ENCODE measurements at regions not wholly inside any gene's neighbourhood (a gene's known extent, or its start where the extent isn't known, plus 50 kb on each side); places are given as distances from the start of the nearest gene placed in this dataset.

- no peak overlapping the region for H2AK5ac ChIP-seq (ENCODE audit: low read length)
- no peaks in the 10 kb centered on the region for H3K79me2 ChIP-seq (ENCODE audit: control insufficient read depth, insufficient read depth, low read length, poor library complexity)
- DNase-seq = no peak
- H3K14ac ChIP-seq (ENCODE audit: low read length) = no peak overlapping the region
- H3K36me3 ChIP-seq (ENCODE audit: control insufficient read depth in 1 of 2, insufficient read depth in 2 of 2, low read length in 2 of 2) = no peaks in the 10 kb centered on the region
- no peak overlapping the region for H4K91ac ChIP-seq (ENCODE audit: low read depth, low read length)
- H4K8ac ChIP-seq (ENCODE audit: low read depth, low read length) = no peak overlapping the region
- no peaks in the 10 kb centered on the region for H3K79me1 ChIP-seq (ENCODE audit: low read length)
- H3K27ac ChIP-seq (ENCODE audit: low read depth, low read length) = no peak overlapping the region
- no peaks in the 10 kb centered on the region for H3K4me1 ChIP-seq (ENCODE audit: control insufficient read depth in 1 of 2, insufficient read depth in 2 of 2, low read length in 2 of 2)
- H3K23ac ChIP-seq (ENCODE audit: low read length) = no peak overlapping the region
- no peak overlapping the region for H2BK5ac ChIP-seq (ENCODE audit: low read depth, low read length, poor library complexity)
- H3K4me3 ChIP-seq (ENCODE audit: low read depth, low read length) = no peak overlapping the region
- H3K27me3 ChIP-seq (ENCODE audit: insufficient read depth, low read length) = no peaks in the 10 kb centered on the region
- H3K9me3 ChIP-seq (ENCODE audit: insufficient read depth, low read depth, low read length) = no peaks in the 10 kb centered on the region
- no peak overlapping the region for H2AFZ ChIP-seq (ENCODE audit: insufficient read depth, low read length, poor library complexity)
- no peak overlapping the region for H2BK120ac ChIP-seq (ENCODE audit: insufficient read depth, low read length, poor library complexity)
- no peak overlapping the region for H3K4me2 ChIP-seq (ENCODE audit: low read length)
- H4K12ac ChIP-seq (ENCODE audit: low read depth, low read length) = no peak overlapping the region
- no peak overlapping the region for H2BK12ac ChIP-seq (ENCODE audit: low read length)
- no peak overlapping the region for H3K18ac ChIP-seq (ENCODE audit: low read length)
- WGBS (ENCODE audit: extremely low coverage, insufficient coverage, insufficient read length) = no CpG with 5 or more reads among the region's 2 CpGs
- no peak overlapping the region for H3K9ac ChIP-seq (ENCODE audit: low read length)
- H3K4ac ChIP-seq (ENCODE audit: low read depth, low read length) = no peak overlapping the region
These were observed 161.0 kb upstream of the SGK1 start for GRCh38 chr6:134478764-134479399.

DNA sequence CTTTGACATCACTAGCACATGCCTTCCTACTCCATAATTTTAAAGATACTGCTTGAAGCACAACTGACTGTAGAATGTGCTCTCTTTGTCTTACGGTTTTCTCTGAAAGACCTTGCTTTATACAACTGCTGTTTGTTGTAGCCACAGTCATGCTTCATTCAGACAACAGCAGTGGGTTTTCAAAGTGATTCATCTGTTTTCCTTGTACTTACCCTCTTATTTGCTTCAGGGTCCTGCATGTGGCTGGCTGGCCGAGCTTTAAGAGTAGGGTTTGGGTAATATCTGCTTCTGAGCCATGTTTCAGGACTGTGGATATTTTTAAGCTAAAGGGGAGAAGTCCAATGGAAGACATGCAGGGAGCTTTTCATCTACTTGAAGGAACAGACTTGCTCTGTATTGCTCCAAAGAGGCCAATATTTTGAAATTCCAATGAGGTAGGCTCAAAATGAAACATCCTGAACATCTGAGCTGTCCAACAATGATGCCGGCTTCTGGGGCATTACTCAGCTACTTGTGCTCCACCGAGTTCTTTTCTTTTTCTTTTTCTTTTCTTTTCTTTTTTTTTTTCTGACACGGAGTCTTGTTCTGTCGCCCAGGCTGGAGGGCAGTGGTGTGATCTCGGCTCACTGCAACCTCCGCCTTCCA, 160.2 kb upstream of the SGK1 start:
- Histone ChIP-seq H3K14ac (ENCODE audit: low read length) (no peak overlapping the region), H2BK120ac (ENCODE audit: insufficient read depth, low read length, poor library complexity) (no peak overlapping the region), H2BK12ac (ENCODE audit: low read length) (no peak overlapping the region), H2AK5ac (ENCODE audit: low read length) (no peak overlapping the region), H3K4ac (ENCODE audit: low read depth, low read length) (no peak overlapping the region), H3K79me1 (ENCODE audit: low read length) (no peaks in the 10 kb centered on the region), H3K4me1 (ENCODE audit: control insufficient read depth in 1 of 2, insufficient read depth in 2 of 2, low read length in 2 of 2) (no peaks in the 10 kb centered on the region), H2BK5ac (ENCODE audit: low read depth, low read length, poor library complexity) (no peak overlapping the region), H3K9me3 (ENCODE audit: insufficient read depth, low read depth, low read length) (no peaks in the 10 kb centered on the region), H3K27me3 (ENCODE audit: insufficient read depth, low read length) (no peaks in the 10 kb centered on the region), H4K8ac (ENCODE audit: low read depth, low read length) (no peak overlapping the region), H3K79me2 (ENCODE audit: control insufficient read depth, insufficient read depth, low read length, poor library complexity) (no peaks in the 10 kb centered on the region), H3K23ac (ENCODE audit: low read length) (no peak overlapping the region), H3K4me3 (ENCODE audit: low read depth, low read length) (no peak overlapping the region), H3K9ac (ENCODE audit: low read length) (no peak overlapping the region), H4K91ac (ENCODE audit: low read depth, low read length) (no peak overlapping the region), H3K18ac (ENCODE audit: low read length) (no peak overlapping the region), H3K27ac (ENCODE audit: low read depth, low read length) (no peak overlapping the region), H4K12ac (ENCODE audit: low read depth, low read length) (no peak overlapping the region), H2AFZ (ENCODE audit: insufficient read depth, low read length, poor library complexity) (no peak overlapping the region), H3K36me3 (ENCODE audit: control insufficient read depth in 1 of 2, insufficient read depth in 2 of 2, low read length in 2 of 2) (no peaks in the 10 kb centered on the region), H3K4me2 (ENCODE audit: low read length) (no peak overlapping the region)
- WGBS (ENCODE audit: extremely low coverage, insufficient coverage, insufficient read length) = no CpG with 5 or more reads among the region's 8 CpGs
- DNase-seq = no peak

- no peak overlapping the region for H3K4me2 ChIP-seq (ENCODE audit: low read length)
- H4K91ac ChIP-seq (ENCODE audit: low read depth, low read length) = no peak overlapping the region
- H4K8ac ChIP-seq (ENCODE audit: low read depth, low read length) = no peak overlapping the region
- H3K23ac ChIP-seq (ENCODE audit: low read length) = no peak overlapping the region
- H3K4ac ChIP-seq (ENCODE audit: low read depth, low read length) = no peak overlapping the region
- no peaks in the 10 kb centered on the region for H3K79me2 ChIP-seq (ENCODE audit: control insufficient read depth, insufficient read depth, low read length, poor library complexity)
- WGBS (ENCODE audit: extremely low coverage, insufficient coverage, insufficient read length) = no CpG with 5 or more reads among the region's 9 CpGs
- H3K4me1 ChIP-seq (ENCODE audit: control insufficient read depth in 1 of 2, insufficient read depth in 2 of 2, low read length in 2 of 2) = no peaks in the 10 kb centered on the region
- H2BK5ac ChIP-seq (ENCODE audit: low read depth, low read length, poor library complexity) = no peak overlapping the region
- H2BK12ac ChIP-seq (ENCODE audit: low read length) = no peak overlapping the region
- H2AFZ ChIP-seq (ENCODE audit: insufficient read depth, low read length, poor library complexity) = no peak overlapping the region
- no peaks in the 10 kb centered on the region for H3K36me3 ChIP-seq (ENCODE audit: control insufficient read depth in 1 of 2, insufficient read depth in 2 of 2, low read length in 2 of 2)
- DNase-seq = no peak
- H3K14ac ChIP-seq (ENCODE audit: low read length) = no peak overlapping the region
- H3K27ac ChIP-seq (ENCODE audit: low read depth, low read length) = no peak overlapping the region
- H3K9ac ChIP-seq (ENCODE audit: low read length) = no peak overlapping the region
- no peak overlapping the region for H4K12ac ChIP-seq (ENCODE audit: low read depth, low read length)
- no peaks in the 10 kb centered on the region for H3K27me3 ChIP-seq (ENCODE audit: insufficient read depth, low read length)
- no peaks in the 10 kb centered on the region for H3K79me1 ChIP-seq (ENCODE audit: low read length)
- no peaks in the 10 kb centered on the region for H3K9me3 ChIP-seq (ENCODE audit: insufficient read depth, low read depth, low read length)
- no peak overlapping the region for H3K4me3 ChIP-seq (ENCODE audit: low read depth, low read length)
- no peak overlapping the region for H3K18ac ChIP-seq (ENCODE audit: low read length)
- no peak overlapping the region for H2AK5ac ChIP-seq (ENCODE audit: low read length)
- no peak overlapping the region for H2BK120ac ChIP-seq (ENCODE audit: insufficient read depth, low read length, poor library complexity)
These were observed 157.0 kb upstream of the SGK1 start for GRCh38 chr6:134474955-134475354.

- no peak overlapping the region for H3K4me2 ChIP-seq (ENCODE audit: low read length)
- H3K79me2 ChIP-seq (ENCODE audit: control insufficient read depth, insufficient read depth, low read length, poor library complexity) = no peaks in the 10 kb centered on the region
- H3K23ac ChIP-seq (ENCODE audit: low read length) = no peak overlapping the region
- H3K79me1 ChIP-seq (ENCODE audit: low read length) = no peaks in the 10 kb centered on the region
- no peak overlapping the region for H2BK5ac ChIP-seq (ENCODE audit: low read depth, low read length, poor library complexity)
- no peak overlapping the region for H2AFZ ChIP-seq (ENCODE audit: insufficient read depth, low read length, poor library complexity)
- H2BK120ac ChIP-seq (ENCODE audit: insufficient read depth, low read length, poor library complexity) = no peak overlapping the region
- no peak overlapping the region for H2AK5ac ChIP-seq (ENCODE audit: low read length)
- no peak for DNase-seq
- H3K4me3 ChIP-seq (ENCODE audit: low read depth, low read length) = no peak overlapping the region
- H3K27ac ChIP-seq (ENCODE audit: low read depth, low read length) = no peak overlapping the region
- H3K18ac ChIP-seq (ENCODE audit: low read length) = no peak overlapping the region
- H3K9me3 ChIP-seq (ENCODE audit: insufficient read depth, low read depth, low read length) = no peaks in the 10 kb centered on the region
- H4K91ac ChIP-seq (ENCODE audit: low read depth, low read length) = no peak overlapping the region
- H3K4ac ChIP-seq (ENCODE audit: low read depth, low read length) = no peak overlapping the region
- no peaks in the 10 kb centered on the region for H3K4me1 ChIP-seq (ENCODE audit: control insufficient read depth in 1 of 2, insufficient read depth in 2 of 2, low read length in 2 of 2)
- no peak overlapping the region for H3K14ac ChIP-seq (ENCODE audit: low read length)
- no peak overlapping the region for H3K9ac ChIP-seq (ENCODE audit: low read length)
- no peaks in the 10 kb centered on the region for H3K36me3 ChIP-seq (ENCODE audit: control insufficient read depth in 1 of 2, insufficient read depth in 2 of 2, low read length in 2 of 2)
- WGBS (ENCODE audit: extremely low coverage, insufficient coverage, insufficient read length) = no CpG with 5 or more reads among the region's 1 CpG
- no peak overlapping the region for H4K8ac ChIP-seq (ENCODE audit: low read depth, low read length)
- H2BK12ac ChIP-seq (ENCODE audit: low read length) = no peak overlapping the region
- H3K27me3 ChIP-seq (ENCODE audit: insufficient read depth, low read length) = no peaks in the 10 kb centered on the region
- H4K12ac ChIP-seq (ENCODE audit: low read depth, low read length) = no peak overlapping the region
These were observed 154.7 kb upstream of the SGK1 start for GRCh38 chr6:134472661-134473060.
